Tibial artery (tissue), 4 donors: ENCODE measurements at regions not wholly inside any gene's neighbourhood (a gene's known extent, or its start where the extent isn't known, plus 50 kb on each side); places are given as distances from the start of the nearest gene placed in this dataset.

ENCODE experiments used
- DNase-seq, 2 donors: peaks; one replicate each; pipeline ENCODE4 v3.0.0-alpha.2; 2019
- H3K27ac ChIP-seq, 2 donors: fragments of 200-600 bp; sonication (generic) in 1 of 2; 1 replicate in 1 of 2; 2 replicates in 1 of 2; pipeline ENCODE4 v1.5.1; 2018 to 2019; ENCODE audit warnings: mild to moderate bottlenecking in 1 of 2
- H3K27me3 ChIP-seq, 2 donors: fragments of 200-600 bp; sonication (generic) in 1 of 2; one replicate each; pipeline versions ENCODE4 v1.5.1 to v1.6.0; 2016 to 2019
- H3K36me3 ChIP-seq, 3 donors: fragments of 200-600 bp; sonication (generic) in 2 of 3; one replicate each; pipeline ENCODE4 v1.5.1; 2016 to 2019; ENCODE audit warnings: mild to moderate bottlenecking in 2 of 3
- H3K4me1 ChIP-seq, 4 donors: fragments of 200-600 bp; sonication (generic) in 2 of 4; 1 replicate in 3 of 4; 2 replicates in 1 of 4; pipeline ENCODE4 v1.5.1; 2016 to 2019
- H3K4me3 ChIP-seq, 2 donors: fragments of 200-600 bp; sonication (generic) in 1 of 2; 1 replicate in 1 of 2; 2 replicates in 1 of 2; pipeline ENCODE4 v1.5.1; 2018 to 2019; ENCODE audit warnings: mild to moderate bottlenecking in 2 of 2
- H3K9me3 ChIP-seq, 3 donors: fragments of 200-600 bp; sonication (generic) in 1 of 3; one replicate each; pipeline ENCODE4 v1.5.1; 2016 to 2019
- CTCF ChIP-seq, 2 experiments: fragments of 200-600 bp in 1 of 2; fragments of 450-650 bp in 1 of 2; IDR thresholded peaks; one replicate each; pipeline ENCODE4 v1.5.1; 2017 to 2019; ENCODE audit warnings: antibody characterized with exemption in 2 of 2, mild to moderate bottlenecking in 1 of 2, moderate library complexity in 1 of 2
- intact Hi-C: fragments of 100-400 bp; cut with DNase I; formaldehyde crosslinking; loops from one replicate; pipeline ENCODE4 v1.15.0; 2023; ENCODE audit warnings: low total_unique reads

DNA sequence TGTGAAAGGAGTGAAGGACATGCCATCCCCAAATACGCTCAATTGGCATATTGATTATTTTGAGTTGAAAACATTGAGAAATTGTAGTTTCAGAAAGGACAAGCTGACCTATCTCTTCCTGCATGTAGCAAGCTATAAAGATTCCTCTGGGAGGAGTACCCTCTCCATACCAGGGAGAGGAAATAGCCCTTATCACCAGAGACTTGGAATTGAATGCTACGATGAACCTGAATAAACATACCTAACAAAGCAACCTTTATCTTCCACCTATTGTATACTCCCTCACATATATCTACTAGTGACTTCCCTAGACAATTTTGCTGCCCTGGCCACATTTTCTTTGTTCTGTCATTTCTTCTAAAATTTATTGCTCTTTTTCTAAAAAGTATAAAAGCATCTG lies 150.2 kb upstream of the EEPD1 start:
- intact Hi-C loops: no loop called here
- no peak for DNase-seq
- Histone ChIP-seq H3K27ac (no peak overlapping the region), H3K36me3 (no peaks in the 10 kb centered on the region), H3K4me1 (no peaks in the 10 kb centered on the region), H3K9me3 (no peaks in the 10 kb centered on the region), H3K27me3 (no peaks in the 10 kb centered on the region), H3K4me3 (no peak overlapping the region)
- TF ChIP-seq CTCF (IDR thresholded peaks at IDR 0.05): no peak

GRCh38 chr7:36003343-36003742 lies 149.7 kb upstream of the EEPD1 start:
- Histone ChIP-seq H3K4me3 (no peak overlapping the region), H3K4me1 (no peaks in the 10 kb centered on the region), H3K27ac (no peak overlapping the region), H3K27me3 (no peaks in the 10 kb centered on the region), H3K9me3 (no peaks in the 10 kb centered on the region), H3K36me3 (no peaks in the 10 kb centered on the region)
- intact Hi-C loops: no loop called here
- DNase-seq: no peak
- no peak for TF ChIP-seq CTCF (IDR thresholded peaks at IDR 0.05)

GRCh38 chr7:36005293-36005692 lies 147.8 kb upstream of the EEPD1 start:
- Histone ChIP-seq H3K36me3 (no peaks in the 10 kb centered on the region), H3K4me1 (no peaks in the 10 kb centered on the region), H3K4me3 (no peak overlapping the region), H3K27ac (no peak overlapping the region), H3K27me3 (no peaks in the 10 kb centered on the region), H3K9me3 (no peaks in the 10 kb centered on the region)
- no peak for DNase-seq
- intact Hi-C loops: no loop called here
- no peak for TF ChIP-seq CTCF (IDR thresholded peaks at IDR 0.05)

GRCh38 chr7:36005876-36006275 lies 147.2 kb upstream of the EEPD1 start:
- DNase-seq: no peak
- Histone ChIP-seq H3K9me3 (no peaks in the 10 kb centered on the region), H3K36me3 (no peaks in the 10 kb centered on the region), H3K4me1 (no peaks in the 10 kb centered on the region), H3K4me3 (no peak overlapping the region), H3K27me3 (no peaks in the 10 kb centered on the region), H3K27ac (no peak overlapping the region)
- intact Hi-C loops: no loop called here
- no peak for TF ChIP-seq CTCF (IDR thresholded peaks at IDR 0.05)

GRCh38 chr7:36006636-36007229 lies 146.3 kb upstream of the EEPD1 start:
- Histone ChIP-seq H3K4me3 (no peak overlapping the region), H3K36me3 (no peaks in the 10 kb centered on the region), H3K4me1 (no peaks in the 10 kb centered on the region), H3K27me3 (no peaks in the 10 kb centered on the region), H3K9me3 (no peaks in the 10 kb centered on the region), H3K27ac (no peak overlapping the region)
- intact Hi-C loops: no loop called here
- TF ChIP-seq CTCF (IDR thresholded peaks at IDR 0.05): no peak
- no peak for DNase-seq
